Stimulated activated CD8-positive, alpha-beta memory T cell treated with anti-CD3 and anti-CD28 coated beads, Interleukin-4, amount 100 ng/mL, for 48 hours (primary cell): ENCODE measurements at regions not wholly inside any gene's neighbourhood (a gene's known extent, or its start where the extent isn't known, plus 50 kb on each side); places are given as distances from the start of the nearest gene placed in this dataset.

Experiments used
- DNase-seq: peaks from one replicate; pipeline ENCODE4 v3.0.0-alpha.2; 2020

DNA sequence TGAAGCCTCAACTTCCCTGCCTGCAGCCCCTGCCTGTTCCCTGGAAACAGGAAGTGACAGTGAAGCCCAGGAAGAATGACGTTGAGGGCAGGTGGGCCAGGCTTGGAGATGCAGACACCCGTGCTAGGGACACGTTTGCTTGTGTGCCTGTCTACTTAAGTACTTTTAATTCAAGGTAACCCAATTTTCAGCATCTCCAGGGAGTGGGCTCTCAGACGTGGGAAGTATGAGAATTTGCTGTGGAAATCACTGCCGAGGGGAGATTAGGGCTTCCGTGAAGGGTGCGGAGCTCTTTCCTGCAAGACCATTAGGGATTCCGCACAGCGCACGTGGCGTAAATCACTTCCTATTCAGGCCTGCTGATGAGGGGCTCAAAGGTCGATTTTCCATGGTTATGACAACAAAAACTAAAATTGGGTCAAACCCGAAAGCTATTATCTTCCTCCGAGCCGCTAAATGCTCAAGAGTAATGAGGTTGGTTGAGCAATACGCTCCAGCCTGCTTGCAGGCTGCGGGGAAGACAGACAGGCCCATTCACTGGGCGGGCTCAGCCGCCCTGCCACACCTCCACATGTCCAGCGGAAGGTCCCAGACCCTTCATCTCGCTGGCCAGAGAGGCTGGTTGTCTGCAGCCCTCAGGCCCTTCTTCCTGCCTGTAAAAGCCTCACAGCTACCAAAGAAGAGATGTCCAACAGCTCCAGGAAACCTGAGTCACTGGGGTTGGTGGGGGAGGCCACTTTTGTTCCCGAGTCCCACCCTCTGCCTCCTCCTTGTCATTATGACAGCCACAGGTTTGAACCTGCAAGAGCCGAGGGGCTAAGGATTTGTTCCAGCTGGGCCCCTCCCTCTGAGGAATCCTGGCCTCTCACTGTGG, 109.9 kb downstream of the RBFOX3 start:
- DNase-seq: no peak

DNA sequence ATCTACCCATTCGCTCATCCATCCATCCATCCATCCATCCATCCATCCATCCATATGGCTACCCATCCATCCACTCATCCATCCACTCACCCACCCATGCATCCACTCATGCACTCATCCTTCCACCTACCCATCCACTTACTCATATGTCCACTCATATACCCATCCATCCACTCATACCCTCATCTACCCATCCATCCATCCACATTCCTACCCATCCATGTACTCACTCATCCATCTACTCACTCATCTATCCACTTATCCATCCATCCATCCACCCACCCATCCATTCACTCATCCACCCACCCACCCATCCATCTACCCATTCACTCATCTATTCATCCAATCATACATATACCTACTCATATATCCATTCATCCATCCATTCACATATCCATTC, 112.0 kb downstream of the RBFOX3 start:
- no peak for DNase-seq

GRCh38 chr17:79497777-79498348, 113.0 kb downstream of the RBFOX3 start:
- DNase-seq: no peak

DNA sequence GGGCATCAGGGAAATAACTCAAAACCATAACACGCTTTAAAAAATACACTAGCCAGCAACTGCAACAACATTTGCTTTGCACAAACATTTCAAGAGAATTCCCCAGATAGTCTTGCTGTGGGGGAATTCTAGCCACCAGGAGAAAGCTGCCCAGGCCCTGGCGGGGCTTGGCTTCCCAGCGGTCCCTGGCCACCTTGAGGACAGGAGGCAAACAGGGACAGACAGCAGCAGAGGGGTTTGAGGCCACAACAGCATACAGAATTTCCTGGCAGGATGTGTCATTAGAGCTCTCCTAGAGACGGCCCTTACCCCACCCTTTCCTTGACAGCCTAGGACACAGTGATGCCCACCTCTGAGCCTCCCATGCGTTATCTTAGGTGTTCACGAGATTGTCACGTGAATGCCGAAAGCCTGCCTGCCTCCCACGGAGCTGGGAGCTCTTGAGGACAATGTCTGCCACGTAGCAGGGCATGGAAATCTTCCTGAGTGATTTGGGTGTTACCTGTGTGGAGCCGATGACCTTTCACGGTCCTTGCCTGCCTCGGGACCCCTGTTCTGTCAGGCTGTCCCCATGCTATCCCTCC, 114.3 kb downstream of the RBFOX3 start:
- no peak for DNase-seq

- DNase-seq: no peak
Observed at GRCh38 chr17:79495665-79496064, 115.2 kb downstream of the RBFOX3 start.

DNA sequence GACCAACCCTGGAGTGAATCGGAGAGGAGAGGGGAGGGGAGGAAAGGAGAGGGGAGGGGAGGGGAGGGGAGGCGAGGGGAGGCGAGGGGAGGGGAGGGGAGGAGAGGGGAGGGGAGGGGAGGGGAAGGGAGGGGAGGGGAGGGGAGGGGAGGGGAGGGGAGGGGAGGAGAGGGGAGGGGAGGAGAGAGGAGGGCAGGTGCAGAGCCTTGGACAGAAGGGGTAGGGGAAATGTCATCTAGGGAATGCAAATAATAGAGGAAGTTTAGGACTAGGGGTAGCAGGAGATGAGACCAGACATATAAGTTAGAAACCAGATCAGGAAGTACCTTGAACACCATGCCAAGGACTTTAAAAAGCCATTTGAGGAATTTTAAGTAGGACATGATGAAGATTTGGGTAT, 119.8 kb downstream of the RBFOX3 start:
- no peak for DNase-seq

DNA sequence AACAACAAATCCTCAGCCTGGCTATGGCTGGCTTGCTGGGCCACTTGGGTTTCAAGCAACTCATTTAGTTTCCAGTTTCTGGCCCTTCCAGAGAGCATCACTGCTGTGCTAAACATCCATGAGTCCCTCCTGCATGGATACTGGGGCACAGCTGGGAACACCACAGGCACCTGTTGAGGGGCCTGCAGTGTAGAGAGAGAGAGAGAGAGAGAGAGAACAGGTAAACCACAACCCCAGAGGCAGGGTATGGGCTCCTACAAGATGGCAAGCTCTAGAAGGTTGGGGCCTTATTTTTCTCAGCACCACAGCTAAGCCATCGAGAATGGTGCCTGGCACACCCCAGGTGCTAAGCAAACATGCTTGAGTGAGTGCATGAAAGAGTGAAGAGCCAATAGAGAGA, 120.3 kb downstream of the RBFOX3 start:
- no peak for DNase-seq

DNA sequence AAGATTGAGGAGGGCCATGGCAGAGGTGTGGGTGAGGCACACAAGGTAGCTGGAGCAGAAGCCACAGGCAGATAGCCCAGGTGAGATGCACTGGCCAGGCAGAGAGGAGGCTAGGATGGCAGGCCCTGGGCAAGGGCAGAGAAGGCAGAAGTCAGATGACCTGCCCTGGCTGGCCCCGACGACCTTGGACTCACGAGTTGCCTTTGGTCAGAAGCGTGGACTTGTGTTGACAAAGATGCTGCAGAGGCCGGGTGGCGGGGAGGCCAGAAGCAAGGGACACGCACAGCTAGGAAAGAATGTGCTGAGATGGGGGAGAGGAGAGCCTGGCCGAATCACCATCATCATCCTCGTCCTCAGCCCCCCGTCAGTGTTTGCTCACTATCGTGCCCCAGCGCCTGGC, 123.7 kb downstream of the RBFOX3 start:
- no peak for DNase-seq

DNA sequence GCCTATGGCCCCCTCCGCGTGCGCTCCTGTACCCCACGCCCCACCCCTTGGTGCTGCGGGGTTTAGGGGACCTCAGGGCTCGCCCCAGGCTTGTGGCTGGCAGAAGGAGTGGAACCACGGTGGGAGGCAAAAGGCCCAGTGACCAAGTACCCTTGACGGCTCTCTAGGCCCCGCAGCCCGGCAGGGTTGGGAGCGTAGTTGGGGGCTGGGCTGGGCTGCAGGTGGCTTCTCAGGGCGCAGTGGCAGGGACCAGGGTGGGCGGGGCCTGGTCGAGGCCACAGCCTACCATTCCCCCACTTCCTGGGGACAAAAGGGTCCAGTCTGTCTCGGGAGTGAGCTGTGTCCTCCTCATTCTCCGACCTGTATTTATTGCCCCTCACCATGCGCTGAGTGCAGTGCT, 124.9 kb downstream of the RBFOX3 start:
- no peak for DNase-seq

- no peak for DNase-seq
Observed at GRCh38 chr17:79485419-79485985, 125.3 kb downstream of the RBFOX3 start.

GRCh38 chr17:79484600-79485418, 126.0 kb downstream of the RBFOX3 start:
- DNase-seq: no peak

GRCh38 chr17:79483842-79484241, 127.0 kb downstream of the RBFOX3 start:
- DNase-seq: no peak

GRCh38 chr17:79482727-79483521, 127.9 kb downstream of the RBFOX3 start:
- DNase-seq: no peak

DNA sequence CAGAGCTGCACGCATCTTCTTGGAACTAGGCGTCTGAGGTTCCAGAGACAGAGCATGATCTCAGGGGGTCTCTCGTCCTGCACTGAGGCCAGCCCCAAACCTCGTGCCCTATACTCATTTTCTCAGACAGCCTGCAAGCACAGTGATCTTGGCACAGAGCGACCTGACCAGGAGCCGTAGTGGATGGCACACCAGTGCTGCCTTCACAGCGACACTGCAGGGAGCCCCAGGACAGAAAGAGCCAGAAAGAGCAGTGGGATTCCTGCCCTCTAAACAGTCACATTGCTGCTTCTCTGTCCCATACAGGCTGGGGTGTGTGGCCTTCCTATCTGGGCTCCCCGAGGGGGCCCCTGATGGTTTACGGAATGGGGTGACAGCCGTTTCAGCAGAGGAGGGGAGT, 131.0 kb downstream of the RBFOX3 start:
- no peak for DNase-seq

DNA sequence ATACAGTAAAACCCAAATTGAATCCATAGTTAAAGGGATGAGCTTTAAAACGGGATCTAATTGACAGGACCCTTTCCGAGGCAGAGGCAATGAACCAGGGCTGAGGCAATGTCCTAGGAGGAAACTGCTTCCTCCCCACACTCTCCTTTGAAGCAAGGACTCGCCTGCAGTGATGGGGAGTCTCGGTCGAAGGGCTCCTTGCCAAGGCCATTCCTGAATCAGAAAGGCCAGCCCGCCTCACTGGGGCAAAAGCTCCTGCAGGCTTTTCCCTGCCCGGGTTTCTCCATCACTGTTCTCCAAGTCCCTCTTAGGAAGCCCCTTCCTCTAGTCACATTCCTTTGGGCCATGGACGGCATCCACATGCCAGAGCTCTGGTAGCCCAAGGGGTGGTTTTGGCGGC, 132.0 kb downstream of the RBFOX3 start:
- no peak for DNase-seq

- DNase-seq: no peak
Observed at GRCh38 chr17:79478051-79478461, 132.8 kb downstream of the RBFOX3 start.

DNA sequence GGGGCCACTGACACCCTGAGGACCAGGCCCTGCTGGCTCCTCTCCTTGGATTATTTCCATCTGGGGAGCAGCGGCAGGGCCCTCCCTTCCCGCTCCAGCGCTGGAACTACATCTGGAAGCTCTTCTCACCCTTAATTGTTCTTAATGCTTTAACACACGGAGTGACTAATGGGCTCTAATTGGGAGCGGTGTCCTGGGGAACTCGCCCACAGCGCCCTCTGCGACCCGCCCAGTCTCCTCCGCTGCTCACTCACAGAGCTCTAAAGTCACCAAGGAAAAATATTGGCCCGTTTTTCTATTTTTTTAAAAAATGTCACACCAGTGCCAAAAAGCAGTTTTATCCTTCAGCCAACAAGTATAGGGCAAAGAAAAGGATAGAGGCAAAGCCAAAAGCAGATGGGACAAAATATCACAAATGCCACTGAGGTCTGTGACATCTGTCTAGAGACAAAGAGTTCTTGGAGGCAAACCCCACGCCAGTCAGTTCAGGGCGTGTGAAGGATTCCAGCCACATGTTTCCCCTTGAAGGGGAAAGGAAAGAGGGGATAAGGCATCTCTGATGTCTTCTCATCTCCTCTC, 134.7 kb downstream of the RBFOX3 start:
- DNase-seq: no peak

- DNase-seq: no peak
Observed at GRCh38 chr17:79473876-79474440, 136.9 kb downstream of the RBFOX3 start.

DNA sequence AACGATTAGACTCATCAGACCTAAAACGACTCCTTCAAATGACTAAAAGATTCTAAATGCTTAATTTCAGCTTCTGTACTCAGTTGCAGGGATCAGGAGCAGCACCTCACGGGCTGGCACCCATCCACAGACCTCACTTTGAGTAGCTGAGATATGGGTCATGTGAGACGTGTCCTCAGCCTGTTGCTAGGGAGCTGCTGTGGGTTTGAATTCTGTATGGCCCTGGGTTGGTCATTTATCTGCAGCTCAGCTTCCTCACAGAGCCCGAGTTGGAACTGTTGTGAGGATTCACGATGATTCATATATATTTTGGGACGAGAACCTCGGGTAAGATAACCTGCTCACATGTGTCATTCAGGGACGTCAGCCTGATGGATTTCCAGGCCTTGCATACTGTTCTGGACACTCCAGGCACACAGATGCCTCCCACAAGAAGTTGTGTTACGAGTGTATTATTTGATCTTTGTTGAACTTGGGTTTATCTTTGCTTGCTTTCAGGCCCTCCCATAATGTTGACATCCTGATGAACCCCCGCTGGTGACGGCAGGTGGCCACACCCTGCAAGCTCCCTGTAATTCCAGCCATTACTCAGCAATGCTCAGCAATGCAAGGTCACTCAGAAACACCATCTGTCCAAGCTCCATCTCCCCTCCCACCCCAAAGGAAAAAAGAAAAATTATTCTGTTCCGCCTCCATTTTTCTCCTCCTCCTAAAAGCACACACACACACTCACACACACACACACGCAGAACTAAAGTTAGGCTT, 137.6 kb downstream of the RBFOX3 start:
- DNase-seq: no peak

- DNase-seq: no peak
Observed at GRCh38 chr17:79470754-79471153, 140.1 kb downstream of the RBFOX3 start.

DNA sequence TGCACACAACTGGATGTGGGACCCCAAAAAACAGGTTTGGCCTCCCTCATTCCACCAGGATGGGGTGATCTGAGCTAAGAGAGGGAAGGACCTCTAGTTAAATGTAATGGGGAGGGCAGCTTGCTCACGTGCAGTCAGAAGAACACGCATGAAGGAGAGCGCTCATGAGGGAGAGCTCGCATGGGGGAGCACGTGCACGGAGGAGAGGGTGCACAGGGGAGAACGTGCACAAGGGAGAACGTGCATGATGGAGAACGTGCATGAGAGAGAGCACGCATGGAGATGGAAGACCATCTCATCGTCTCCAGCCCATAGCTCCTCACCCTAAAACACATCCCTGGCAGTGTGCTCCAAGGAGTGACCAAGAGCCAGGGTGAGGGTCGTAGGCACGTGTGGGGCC, 141.2 kb downstream of the RBFOX3 start:
- DNase-seq: no peak
